Lower leg skin (tissue), 4 donors: ENCODE measurements at regions not wholly inside any gene's neighbourhood (a gene's known extent, or its start where the extent isn't known, plus 50 kb on each side); places are given as distances from the start of the nearest gene placed in this dataset.

Source experiments
- DNase-seq, 2 donors: peaks; one replicate each; pipeline ENCODE4 v3.0.0-alpha.2; 2019; ENCODE audit warnings: low spot score in 2 of 2
- H3K4me3 ChIP-seq: fragments of 200-600 bp; sonication (generic); 2 replicates; pipeline ENCODE4 v1.5.1; 2017; ENCODE audit warnings: mild to moderate bottlenecking, low read depth; ENCODE audit not compliant: poor library complexity, severe bottlenecking
- CTCF ChIP-seq, 3 donors: fragments of 450-650 bp; IDR thresholded peaks; one replicate each; pipeline ENCODE4 v1.5.1; 2016; ENCODE audit warnings: antibody characterized with exemption in 3 of 3, mild to moderate bottlenecking in 3 of 3, moderate library complexity in 2 of 3
- POLR2A ChIP-seq, 2 donors: fragments of 450-650 bp; IDR thresholded peaks; one replicate each; pipeline ENCODE4 v1.6.1; 2016 to 2017; ENCODE audit warnings: antibody characterized with exemption in 2 of 2, mild to moderate bottlenecking in 1 of 2, moderate library complexity in 1 of 2
- WGBS, 2 donors: methylation state at CpG; one replicate each; pipeline ENCODE4 v1.1.5; 2018; 5-methylcytosine and 5-hydroxymethylcytosine counted together
- intact Hi-C: fragments of 100-400 bp; cut with DNase I; formaldehyde crosslinking; loops from one replicate; pipeline ENCODE4 v1.15.0; 2023; ENCODE audit warnings: low total_unique reads

GRCh38 chr12:59023861-59024424 is 103.6 kb upstream of the LRIG3 start:
- intact Hi-C loops = no loop called here
- TF ChIP-seq CTCF (IDR thresholded peaks at IDR 0.05) (no peak), POLR2A (IDR thresholded peaks at IDR 0.05) (no peak)
- no peak for DNase-seq
- H3K4me3 ChIP-seq = no peak overlapping the region
- 58 to 66% methylated on average over 4 of the region's 4 CpGs for WGBS, 2 donors

- H3K4me3 ChIP-seq = peak overlapping the region; percentile 3
- DNase-seq = no peak
- TF ChIP-seq POLR2A (IDR thresholded peaks at IDR 0.05) = no peak
- no peak for TF ChIP-seq CTCF (IDR thresholded peaks at IDR 0.05)
- WGBS, 2 donors = 68 to 70% methylated on average over 14 of the region's 14 CpGs
- intact Hi-C loops = no loop called here
Observed at GRCh38 chr12:59020073-59020946, 100.0 kb upstream of the LRIG3 start.

- no peak for DNase-seq
- TF ChIP-seq CTCF (IDR thresholded peaks at IDR 0.05) = no peak
- no peak for TF ChIP-seq POLR2A (IDR thresholded peaks at IDR 0.05)
- 97 to 100% methylated on average over 1 of the region's 1 CpG for WGBS, 2 donors
- intact Hi-C loops = no loop called here
- no peak overlapping the region for H3K4me3 ChIP-seq
Observed at GRCh38 chr12:59014885-59015284, 94.6 kb upstream of the LRIG3 start.

GRCh38 chr12:59010941-59011340 is 90.6 kb upstream of the LRIG3 start:
- WGBS, 2 donors = 51 to 61% methylated on average over 3 of the region's 3 CpGs
- no peak for TF ChIP-seq POLR2A (IDR thresholded peaks at IDR 0.05)
- TF ChIP-seq CTCF (IDR thresholded peaks at IDR 0.05) = no peak
- H3K4me3 ChIP-seq = no peak overlapping the region
- intact Hi-C loops = no loop called here
- no peak for DNase-seq

- intact Hi-C loops = no loop called here
- TF ChIP-seq CTCF (IDR thresholded peaks at IDR 0.05) (no peak), POLR2A (IDR thresholded peaks at IDR 0.05) (no peak)
- 78 to 83% methylated on average over 5 of the region's 5 CpGs for WGBS, 2 donors
- H3K4me3 ChIP-seq = no peak overlapping the region
- no peak for DNase-seq
Observed at GRCh38 chr12:59010118-59010517, 89.8 kb upstream of the LRIG3 start.
